Caco-2 (cell line): ENCODE measurements at regions not wholly inside any gene's neighbourhood (a gene's known extent, or its start where the extent isn't known, plus 50 kb on each side); places are given as distances from the start of the nearest gene placed in this dataset.

Experiments
- BruUV-seq: library from RNA; stranded (reverse); fragments of 400-500 nt; replicated peaks from 2 replicates; lab custom pipeline; 2021; lab: Mats Ljungman, UMichigan
- CTCF ChIA-PET: fragments of 300-600 bp; sonication (Branson Sonifier 250); formaldehyde crosslinking; loops from one replicate; lab custom pipeline; 2022; ENCODE audit warnings: antibody characterized with exemption; lab: Charles Lee
- POLR2A ChIA-PET: fragments of 300-600 bp; sonication (Branson Sonifier 250); formaldehyde crosslinking; loops from one replicate; lab custom pipeline; 2022; ENCODE audit warnings: antibody characterized with exemption; lab: Charles Lee
- DNase-seq, 2 experiments: peaks; one replicate each; pipeline versions ENCODE4 v3.0.0 to v3.0.0-alpha.2; 2020 to 2022
- H3K27me3 ChIP-seq: replicated peaks from 2 replicates; pipeline ENCODE4 v1.6.0; 2011; ENCODE audit warnings: low read length; ENCODE audit not compliant: control insufficient read depth, insufficient read depth
- H3K36me3 ChIP-seq: 2 replicates; pipeline ENCODE4 v1.5.1; 2011; ENCODE audit warnings: low read length; ENCODE audit not compliant: control insufficient read depth, insufficient read depth
- H3K4me1 ChIP-seq: fragments of 250-450 bp; sonication (Bioruptor Pico); 2 replicates; pipeline ENCODE4 v1.5.1; 2020; ENCODE audit warnings: mild to moderate bottlenecking
- H3K4me3 ChIP-seq: 2 replicates; pipeline ENCODE4 v1.5.1; 2011; ENCODE audit warnings: low read depth, mild to moderate bottlenecking, control low read depth, low read length
- H3K9me3 ChIP-seq: fragments of 250-450 bp; sonication (Bioruptor Pico); 2 replicates; pipeline ENCODE4 v1.5.1; 2020; ENCODE audit warnings: mild to moderate bottlenecking, moderate library complexity
- H3K27ac Mint-ChIP-seq: one replicate; pipeline ENCODE4 v1.8.0; 2022; ENCODE audit warnings: mixed read lengths; ENCODE audit not compliant: unreplicated experiment
- H3K27me3 Mint-ChIP-seq: one replicate; pipeline ENCODE4 v1.8.0; 2022; ENCODE audit warnings: mixed read lengths; ENCODE audit not compliant: insufficient read depth, unreplicated experiment
- H3K36me3 Mint-ChIP-seq: one replicate; pipeline ENCODE4 v1.8.0; 2022; ENCODE audit warnings: mild to moderate bottlenecking, mixed read lengths; ENCODE audit not compliant: insufficient read depth, unreplicated experiment
- H3K4me1 Mint-ChIP-seq: one replicate; pipeline ENCODE4 v1.8.0; 2022; ENCODE audit warnings: low read depth, mixed read lengths; ENCODE audit not compliant: unreplicated experiment
- H3K4me3 Mint-ChIP-seq: one replicate; pipeline ENCODE4 v1.8.0; 2022; ENCODE audit warnings: mild to moderate bottlenecking, moderate library complexity, mixed read lengths; ENCODE audit not compliant: unreplicated experiment
- H3K9me3 Mint-ChIP-seq: one replicate; pipeline ENCODE4 v1.8.0; 2022; ENCODE audit warnings: mixed read lengths; ENCODE audit not compliant: unreplicated experiment
- CTCF ChIP-seq, 2 experiments: fragments of 200-600 bp in 1 of 2; IDR thresholded peaks; 1 replicate in 1 of 2; 2 replicates in 1 of 2; pipeline versions ENCODE4 v1.5.1 to v1.8.0; 2011 to 2022; ENCODE audit warnings: antibody characterized with exemption in 1 of 2, control low read depth in 1 of 2, inconsistent platforms in 1 of 2, low read depth in 1 of 2, low read length in 1 of 2, mild to moderate bottlenecking in 1 of 2, moderate library complexity in 1 of 2; ENCODE audit not compliant: insufficient read depth in 1 of 2, severe bottlenecking in 1 of 2, unreplicated experiment in 1 of 2
- intact Hi-C: fragments of 100-400 bp; cut with micrococcal nuclease; formaldehyde crosslinking; loops from one replicate; pipeline ENCODE4 v1.10.0; 2022; ENCODE audit not compliant: unreplicated experiment

GRCh38 chr18:51952844-51953243, 387.2 kb upstream of the DCC start:
- no peak for TF ChIP-seq CTCF (IDR thresholded peaks at IDR 0.05; ENCODE audit: insufficient read depth in 1 of 2, low read depth in 1 of 2, low read length in 1 of 2, severe bottlenecking in 1 of 2, unreplicated experiment in 1 of 2)
- H3K4me3 ChIP-seq = no peak overlapping the region
- Mint-ChIP-seq H3K27me3 (no peaks in the 10 kb centered on the region), H3K36me3 (no peaks in the 10 kb centered on the region), H3K4me3 (no peak overlapping the region), H3K9me3 (no peaks in the 10 kb centered on the region), H3K27ac (no peak overlapping the region), H3K4me1 (no peaks in the 10 kb centered on the region)
- H3K27me3 ChIP-seq = no peaks in the 10 kb centered on the region
- ChIA-PET CTCF (no interaction called here), POLR2A (no interaction called here)
- no peak for DNase-seq
- H3K4me1 ChIP-seq = no peaks in the 10 kb centered on the region
- no TSS peak for BruUV-seq
- no peaks in the 10 kb centered on the region for H3K36me3 ChIP-seq
- no peaks in the 10 kb centered on the region for H3K9me3 ChIP-seq
- intact Hi-C loops = no loop called here

DNA sequence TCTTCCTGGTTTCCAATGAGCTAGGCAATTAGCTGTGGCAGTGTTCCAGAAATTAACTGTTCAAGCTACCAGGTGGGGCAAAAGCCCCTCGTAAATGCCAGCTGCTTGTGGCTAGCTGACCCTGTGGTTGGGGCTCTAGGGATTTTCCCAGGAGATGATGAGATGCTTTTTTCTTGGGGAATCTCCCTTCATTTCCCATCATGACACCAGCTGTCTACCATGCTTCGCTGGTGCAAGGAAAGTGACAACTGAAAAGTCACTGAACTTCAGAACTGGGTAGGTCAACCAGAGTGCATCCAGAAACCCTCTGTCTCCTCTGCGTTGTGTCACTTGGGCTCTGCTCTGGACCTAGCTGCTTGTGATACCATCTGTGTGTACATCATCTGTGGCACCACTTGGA, 386.5 kb upstream of the DCC start:
- no peak overlapping the region for H3K4me3 Mint-ChIP-seq
- POLR2A ChIA-PET = no interaction called here
- H3K36me3 ChIP-seq = no peaks in the 10 kb centered on the region
- no TSS peak for BruUV-seq
- no peaks in the 10 kb centered on the region for H3K27me3 Mint-ChIP-seq
- no peak overlapping the region for H3K4me3 ChIP-seq
- no peaks in the 10 kb centered on the region for H3K9me3 ChIP-seq
- H3K27ac Mint-ChIP-seq = no peak overlapping the region
- no peak for TF ChIP-seq CTCF (IDR thresholded peaks at IDR 0.05; ENCODE audit: insufficient read depth in 1 of 2, low read depth in 1 of 2, low read length in 1 of 2, severe bottlenecking in 1 of 2, unreplicated experiment in 1 of 2)
- H3K27me3 ChIP-seq = no peaks in the 10 kb centered on the region
- DNase-seq = no peak
- no peaks in the 10 kb centered on the region for H3K9me3 Mint-ChIP-seq
- H3K36me3 Mint-ChIP-seq = no peaks in the 10 kb centered on the region
- H3K4me1 Mint-ChIP-seq = no peaks in the 10 kb centered on the region
- no peaks in the 10 kb centered on the region for H3K4me1 ChIP-seq
- CTCF ChIA-PET = no interaction called here
- intact Hi-C loops = no loop called here

DNA sequence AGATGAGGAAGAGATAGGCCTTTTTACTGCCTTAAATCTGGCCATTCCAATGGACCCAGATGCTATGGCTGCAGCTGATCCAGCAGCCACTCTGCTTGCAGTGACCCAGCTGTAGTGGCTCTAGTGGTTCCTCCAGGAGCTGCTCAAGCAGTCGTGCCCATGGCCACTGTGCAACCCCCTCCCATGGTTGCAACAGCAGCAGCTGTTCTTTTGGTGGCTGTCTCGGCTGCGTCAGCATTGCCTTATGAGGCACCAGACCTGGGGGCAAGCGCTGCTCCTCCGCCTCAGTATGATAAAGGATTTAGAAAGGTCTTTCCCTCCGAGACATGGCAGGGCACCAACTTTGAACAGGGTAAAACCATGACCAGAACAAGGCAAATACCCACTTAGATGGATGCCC, 384.9 kb upstream of the DCC start:
- no peak overlapping the region for H3K27ac Mint-ChIP-seq
- Histone ChIP-seq H3K4me1 (no peaks in the 10 kb centered on the region), H3K9me3 (no peaks in the 10 kb centered on the region), H3K36me3 (no peaks in the 10 kb centered on the region), H3K4me3 (no peak overlapping the region), H3K27me3 (no peaks in the 10 kb centered on the region)
- H3K4me1 Mint-ChIP-seq = no peaks in the 10 kb centered on the region
- intact Hi-C loops = no loop called here
- no TSS peak for BruUV-seq
- ChIA-PET CTCF (no interaction called here), POLR2A (no interaction called here)
- DNase-seq = no peak
- H3K4me3 Mint-ChIP-seq = no peak overlapping the region
- no peaks in the 10 kb centered on the region for H3K9me3 Mint-ChIP-seq
- TF ChIP-seq CTCF (IDR thresholded peaks at IDR 0.05; ENCODE audit: insufficient read depth in 1 of 2, low read depth in 1 of 2, low read length in 1 of 2, severe bottlenecking in 1 of 2, unreplicated experiment in 1 of 2) = no peak
- no peaks in the 10 kb centered on the region for H3K36me3 Mint-ChIP-seq
- no peaks in the 10 kb centered on the region for H3K27me3 Mint-ChIP-seq
